Ishikawa (cell line): ENCODE measurements at regions not wholly inside any gene's neighbourhood (a gene's known extent, or its start where the extent isn't known, plus 50 kb on each side); places are given as distances from the start of the nearest gene placed in this dataset.

Experiments used
- CEBPB ChIP-seq: IDR thresholded peaks from 2 replicates; pipeline ENCODE4 v1.6.1; 2012
- CREB1 ChIP-seq: IDR thresholded peaks from 2 replicates; pipeline ENCODE4 v1.6.1; 2012; ENCODE audit warnings: low read depth
- EP300 ChIP-seq: IDR thresholded peaks from 2 replicates; pipeline ENCODE4 v1.6.1; 2012; ENCODE audit warnings: borderline replicate concordance
- FOXM1 ChIP-seq: IDR thresholded peaks from 2 replicates; pipeline ENCODE4 v1.6.1; 2012; ENCODE audit warnings: low read depth, borderline replicate concordance
- NFIC ChIP-seq: IDR thresholded peaks from 2 replicates; pipeline ENCODE4 v1.6.1; 2012
- TAF1 ChIP-seq: IDR thresholded peaks from 2 replicates; pipeline ENCODE4 v1.6.1; 2012; ENCODE audit warnings: low read depth, mild to moderate bottlenecking
- TCF12 ChIP-seq: IDR thresholded peaks from 2 replicates; pipeline ENCODE4 v1.6.1; 2012; ENCODE audit warnings: low read depth
- ZBTB7A ChIP-seq: IDR thresholded peaks from 2 replicates; pipeline ENCODE4 v1.6.1; 2012; ENCODE audit warnings: low read depth
- TF ChIP-seq, protein P1 (sequence below): IDR thresholded peaks from 2 replicates; pipeline ENCODE4 v1.6.1; 2012

GRCh38 chr3:127141921-127142730 is 50.8 kb upstream of the PRR23E start:
- TF ChIP-seq TAF1 (no peak), EP300 (no peak), FOXM1 (no peak), CREB1 (no peak), ZBTB7A (no peak), CEBPB (no peak), NFIC (no peak), TCF12 (no peak)
- TF ChIP-seq, protein P1, sequence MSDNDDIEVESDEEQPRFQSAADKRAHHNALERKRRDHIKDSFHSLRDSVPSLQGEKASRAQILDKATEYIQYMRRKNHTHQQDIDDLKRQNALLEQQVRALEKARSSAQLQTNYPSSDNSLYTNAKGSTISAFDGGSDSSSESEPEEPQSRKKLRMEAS = no peak
